ENCODE measurements at regions not wholly inside any gene's neighbourhood (a gene's known extent, or its start where the extent isn't known, plus 50 kb on each side); places are given as distances from the start of the nearest gene placed in this dataset.

- Histone ChIP-seq H3K27me3 (ENCODE audit: control insufficient read depth, insufficient read depth, low read length) (peaks cover 29% of the 10 kb centered on the region), H3K27ac (ENCODE audit: insufficient read depth, low read length) (no peak overlapping the region), H3K9me3 (ENCODE audit: control insufficient read depth, insufficient read depth, low read length) (no peaks in the 10 kb centered on the region), H3K36me3 (ENCODE audit: control insufficient read depth, insufficient read depth, low read length) (no peaks in the 10 kb centered on the region), H3K23ac (ENCODE audit: low read depth, low read length) (no peak overlapping the region), H3K9ac (ENCODE audit: low read depth, low read length) (no peak overlapping the region), H3K9me1 (ENCODE audit: insufficient read depth, low read length) (no peaks in the 10 kb centered on the region), H4K8ac (ENCODE audit: low read depth in 2 of 2, low read length in 2 of 2) (no peak overlapping the region), H2BK120ac (ENCODE audit: low read depth, low read length) (no peak overlapping the region), H3K14ac (replicated peaks; ENCODE audit: low read depth, low read length) (no peak overlapping the region), H3K56ac (ENCODE audit: extremely low read depth, insufficient read depth, low read length) (no peak overlapping the region), H2BK15ac (ENCODE audit: low read depth, low read length) (no peak overlapping the region), H2BK20ac (ENCODE audit: low read depth, low read length) (no peak overlapping the region), H3K18ac (ENCODE audit: low read depth, low read length) (no peak overlapping the region), H3K4me2 (ENCODE audit: low read depth, low read length) (no peak overlapping the region), H3K4me1 (ENCODE audit: control insufficient read depth, insufficient read depth, low read length) (no peaks in the 10 kb centered on the region), H2BK5ac (ENCODE audit: low read depth, low read length, poor library complexity, severe bottlenecking) (no peak overlapping the region), H4K5ac (ENCODE audit: low read depth, low read length) (no peak overlapping the region), H3K4me3 (ENCODE audit: insufficient read depth, low read depth, low read length) (no peak overlapping the region), H3K79me1 (ENCODE audit: low read depth in 1 of 2, low read length in 2 of 2) (no peaks in the 10 kb centered on the region), H4K91ac (ENCODE audit: insufficient read depth, low read depth, low read length) (no peak overlapping the region), H2AFZ (replicated peaks; ENCODE audit: low read length, poor library complexity) (no peak overlapping the region), H4K20me1 (ENCODE audit: insufficient read depth, low read length) (no peaks in the 10 kb centered on the region), H2AK5ac (ENCODE audit: low read depth, low read length) (no peak overlapping the region), H2AK9ac (replicated peaks; ENCODE audit: low read depth, low read length, poor library complexity) (no peak overlapping the region), H3K4ac (ENCODE audit: low read depth, low read length) (no peak overlapping the region)
- TF ChIP-seq MAZ (IDR thresholded peaks at IDR 0.05; ENCODE audit: borderline replicate concordance, low read depth, low read length) (no peak), POLR2A (IDR thresholded peaks at IDR 0.05; ENCODE audit: low read depth, low read length) (no peak), ELK1 (IDR thresholded peaks at IDR 0.05; ENCODE audit: borderline replicate concordance, low read depth, low read length) (no peak), NFE2L2 (IDR thresholded peaks at IDR 0.05; ENCODE audit: low read depth, low read length) (no peak), BHLHE40 (IDR thresholded peaks at IDR 0.05; ENCODE audit: low read depth, low read length) (no peak), RAD21 (IDR thresholded peaks at IDR 0.05; ENCODE audit: low read length) (no peak), MXI1 (IDR thresholded peaks at IDR 0.05; ENCODE audit: borderline replicate concordance, low read depth, low read length) (no peak), RFX5 (IDR thresholded peaks at IDR 0.05; ENCODE audit: low read depth, low read length) (no peak), CEBPB (IDR thresholded peaks at IDR 0.05; ENCODE audit: low read depth, low read length) (no peak), SMC3 (IDR thresholded peaks at IDR 0.05; ENCODE audit: low read depth, low read length) (no peak), CHD1 (IDR thresholded peaks at IDR 0.05; ENCODE audit: low read depth, low read length) (no peak), USF2 (IDR thresholded peaks at IDR 0.05; ENCODE audit: low read depth, low read length) (no peak), MAFK (IDR thresholded peaks at IDR 0.05; ENCODE audit: low read depth, low read length) (no peak)
- TF ChIP-seq, protein P1, sequence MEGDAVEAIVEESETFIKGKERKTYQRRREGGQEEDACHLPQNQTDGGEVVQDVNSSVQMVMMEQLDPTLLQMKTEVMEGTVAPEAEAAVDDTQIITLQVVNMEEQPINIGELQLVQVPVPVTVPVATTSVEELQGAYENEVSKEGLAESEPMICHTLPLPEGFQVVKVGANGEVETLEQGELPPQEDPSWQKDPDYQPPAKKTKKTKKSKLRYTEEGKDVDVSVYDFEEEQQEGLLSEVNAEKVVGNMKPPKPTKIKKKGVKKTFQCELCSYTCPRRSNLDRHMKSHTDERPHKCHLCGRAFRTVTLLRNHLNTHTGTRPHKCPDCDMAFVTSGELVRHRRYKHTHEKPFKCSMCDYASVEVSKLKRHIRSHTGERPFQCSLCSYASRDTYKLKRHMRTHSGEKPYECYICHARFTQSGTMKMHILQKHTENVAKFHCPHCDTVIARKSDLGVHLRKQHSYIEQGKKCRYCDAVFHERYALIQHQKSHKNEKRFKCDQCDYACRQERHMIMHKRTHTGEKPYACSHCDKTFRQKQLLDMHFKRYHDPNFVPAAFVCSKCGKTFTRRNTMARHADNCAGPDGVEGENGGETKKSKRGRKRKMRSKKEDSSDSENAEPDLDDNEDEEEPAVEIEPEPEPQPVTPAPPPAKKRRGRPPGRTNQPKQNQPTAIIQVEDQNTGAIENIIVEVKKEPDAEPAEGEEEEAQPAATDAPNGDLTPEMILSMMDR (conservative IDR thresholded peaks at IDR 0.05; ENCODE audit: low read depth, low read length), result no peak
- no CpG with 5 or more reads among the region's 4 CpGs for WGBS, 2 experiments (ENCODE audit: extremely low coverage in 2 of 2, insufficient read length in 1 of 2)
- in situ Hi-C loops (cut with MboI; ENCODE audit: low sequenced_read_pairs) (no loop called here), intact Hi-C loops (cut with micrococcal nuclease) (no loop called here), dilution Hi-C loops (cut with HindIII; ENCODE audit: low sequenced_read_pairs, unreplicated experiment) (no loop called here)
- POLR2A ChIA-PET (ENCODE audit: unreplicated experiment), result no interaction called here
- DNase-seq, result no peak
- ATAC-seq (ENCODE audit: low read depth), result no peak
- CTCF ChIA-PET, result no interaction called here
- no TSS peak for BruUV-seq (replicated peaks)
Measured at GRCh38 chr4:138800421-138800820, 215.2 kb upstream of the NOCT start.
